Heart left ventricle (tissue), 16 donors: ENCODE measurements at regions not wholly inside any gene's neighbourhood (a gene's known extent, or its start where the extent isn't known, plus 50 kb on each side); places are given as distances from the start of the nearest gene placed in this dataset.

Source experiments
- ATAC-seq, 4 donors: fragments of 200-7000 bp; cut with Tn5 transposase; one replicate each; pipeline ENCODE4 v1.9.1; 2020 to 2022; ENCODE audit warnings: moderate library complexity in 4 of 4, mild to moderate bottlenecking in 3 of 4, moderate number of reproducible peaks in 1 of 4
- DNase-seq, 5 donors: peaks; one replicate each; pipeline ENCODE4 v3.0.0-alpha.2; 2020
- H3K27ac ChIP-seq, 12 donors: fragments of 200-600 bp; sonication (generic) in 4 of 12; one replicate each; pipeline versions ENCODE4 v1.5.0 to v1.8.0; 2016 to 2022; ENCODE audit warnings: mild to moderate bottlenecking in 2 of 12
- H3K27me3 ChIP-seq, 9 donors: fragments of 200-600 bp; sonication (generic) in 2 of 9; one replicate each; pipeline versions ENCODE4 v1.5.1 to v1.8.0; 2016 to 2022; ENCODE audit warnings: mild to moderate bottlenecking in 3 of 9
- H3K36me3 ChIP-seq, 9 donors: fragments of 200-600 bp; sonication (generic) in 2 of 9; one replicate each; pipeline versions ENCODE4 v1.5.0 to v1.8.0; 2018 to 2022; ENCODE audit warnings: mild to moderate bottlenecking in 2 of 9
- H3K4me1 ChIP-seq, 12 donors: fragments of 200-600 bp; sonication (generic) in 4 of 12; one replicate each; pipeline versions ENCODE4 v1.5.0 to v1.8.0; 2016 to 2022; ENCODE audit warnings: mild to moderate bottlenecking in 3 of 12
- H3K4me3 ChIP-seq, 12 donors: fragments of 200-600 bp; sonication (generic) in 4 of 12; one replicate each; pipeline versions ENCODE4 v1.5.0 to v1.8.0; 2017 to 2022; ENCODE audit warnings: mild to moderate bottlenecking in 9 of 12, moderate library complexity in 4 of 12
- H3K9me3 ChIP-seq, 12 donors: fragments of 200-600 bp; sonication (generic) in 4 of 12; one replicate each; pipeline versions ENCODE4 v1.5.0 to v1.8.0; 2016 to 2022; ENCODE audit warnings: mild to moderate bottlenecking in 1 of 12
- CTCF ChIP-seq, 12 donors: fragments of 200-600 bp; sonication (generic) in 4 of 12; IDR thresholded peaks; one replicate each; pipeline versions ENCODE4 v1.5.0 to v1.8.0; 2018 to 2022; ENCODE audit warnings: antibody characterized with exemption in 12 of 12, mild to moderate bottlenecking in 5 of 12
- POLR2A ChIP-seq, 2 donors: fragments of 450-650 bp; IDR thresholded peaks; one replicate each; pipeline ENCODE4 v1.6.1; 2017; ENCODE audit warnings: antibody characterized with exemption in 2 of 2, mild to moderate bottlenecking in 2 of 2, moderate library complexity in 2 of 2
- WGBS, 4 donors: extraction: QIAGEN DNeasy Blood & Tissue Kit in 2 of 4; methylation state at CpG; one replicate each; pipeline versions ENCODE4 v1.1.5 to v1.1.7; 2013 to 2018; 5-methylcytosine and 5-hydroxymethylcytosine counted together
- intact Hi-C, 10 donors: fragments of 100-400 bp; cut with DNase I; formaldehyde crosslinking; loops; one replicate each; pipeline versions ENCODE4 v1.11.1 to v1.14.2; 2022
- donor health status: ischemic (EF 13 %, LVEDD 7.1; RV severe dilation, severe dysfunction).
- donor health status: healthy with polysubstance abuse.
- donor health status: DM: no; HTN: yes; CAD: no.
- donor health status: DM: no; HTN: no; CAD: no.
- donor health status: ischemic (EF 25% LVEDD 6.9; RV normal size, moderate dysfunction).
- donor health status: ischemic (EF 25% LVEDD 5.7; RV mildly dilated, moderate dysfunction).
- donor health status: healthy.
- donor health status: DM: yes; HTN: yes; CAD: no.
- donor health status: ischemic (EF 35%, LVEDD 5.7; RV mildly dilated, moderate dysfunction).
- donor health status: nonischemic (EF 11% LVEDD 7.7; RV severe dilation, severe dysfunction).
- donor health status: DM: yes; HTN: yes; CAD: no.
- donor health status: PGD.
- donor health status: ischemic (EF 29% LVEDD 5.4; RV normal size, mild dysfunction).
- donor health status: nonischemic (EF 23%, LVEDD 6.1; RV moderate dilation, normal function).

DNA sequence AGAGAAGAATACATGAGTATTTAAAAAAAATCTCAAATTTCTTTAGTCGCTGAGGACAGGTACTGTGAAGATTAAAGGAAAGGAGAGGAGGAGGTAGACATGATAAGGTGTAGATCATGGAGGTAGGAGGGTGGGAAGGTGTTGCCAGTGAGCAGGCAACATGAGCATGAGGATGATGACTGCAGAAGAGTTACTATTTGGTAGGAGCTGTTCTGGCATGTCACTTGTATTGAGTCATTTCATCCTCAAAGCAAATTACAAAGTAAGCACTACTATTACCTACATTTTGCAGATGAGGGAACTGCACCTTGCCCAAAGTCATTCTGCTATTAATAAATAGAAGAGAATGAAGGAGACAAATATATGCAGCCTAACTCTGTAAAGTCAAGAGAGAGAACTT is 435.8 kb upstream of the KLF12 start:
- no peaks in the 10 kb centered on the region for H3K9me3 ChIP-seq
- ATAC-seq: no peak
- H3K27me3 ChIP-seq: no peaks in the 10 kb centered on the region
- DNase-seq: no peak
- WGBS, 4 donors: 90 to 95% (median 92%) methylated on average over 1 of the region's 1 CpG
- no peak overlapping the region for H3K4me3 ChIP-seq
- TF ChIP-seq CTCF (IDR thresholded peaks at IDR 0.05): no peak
- TF ChIP-seq POLR2A (IDR thresholded peaks at IDR 0.05): no peak
- intact Hi-C loops: loop anchor here in 5 of 10 donors (5.0 to 10.0 kb wide), 4 partner anchors 435 to 815 kb away; partner anchors contain the start of gene KLF12 (in 2 of the 5)
- H3K36me3 ChIP-seq: no peaks in the 10 kb centered on the region
- peaks cover 0 to 4% (median 2%) of the 10 kb centered on the region in 12 donors for H3K4me1 ChIP-seq
- H3K27ac ChIP-seq: no peak overlapping the region

- no peak overlapping the region for H3K27ac ChIP-seq
- 0 to 3% (median 1%) methylated on average over 1 of the region's 1 CpG for WGBS, 4 donors
- intact Hi-C loops: no loop called here
These were observed 435.0 kb upstream of the KLF12 start for GRCh38 chr13:74569251-74569650.

GRCh38 chr13:74567485-74567884 is 433.3 kb upstream of the KLF12 start:
- no peaks in the 10 kb centered on the region for H3K27me3 ChIP-seq
- H3K4me3 ChIP-seq: no peak overlapping the region
- intact Hi-C loops: no loop called here
- H3K4me1 ChIP-seq: no peaks in the 10 kb centered on the region
- no peaks in the 10 kb centered on the region for H3K9me3 ChIP-seq
- DNase-seq (no peak), ATAC-seq (no peak)
- WGBS, 4 donors: 71 to 75% (median 72%) methylated on average over 3 of the region's 3 CpGs
- TF ChIP-seq POLR2A (IDR thresholded peaks at IDR 0.05): no peak
- TF ChIP-seq CTCF (IDR thresholded peaks at IDR 0.05): no peak
- H3K36me3 ChIP-seq: no peaks in the 10 kb centered on the region
- H3K27ac ChIP-seq: no peak overlapping the region

More at GRCh38 chr13:74569251-74569650, 435.0 kb upstream of the KLF12 start:
- no peak for TF ChIP-seq CTCF (IDR thresholded peaks at IDR 0.05)
- no peak for TF ChIP-seq POLR2A (IDR thresholded peaks at IDR 0.05)
- DNase-seq: no peak
- no peaks in the 10 kb centered on the region for H3K4me1 ChIP-seq
- no peaks in the 10 kb centered on the region for H3K36me3 ChIP-seq
- no peak for ATAC-seq
- H3K9me3 ChIP-seq: no peaks in the 10 kb centered on the region
- H3K27me3 ChIP-seq: no peaks in the 10 kb centered on the region
- H3K4me3 ChIP-seq: no peak overlapping the region

- no peak for ATAC-seq
- intact Hi-C loops: no loop called here
- 85 to 100% (median 97%) methylated on average over 1 of the region's 1 CpG for WGBS, 4 donors
These were observed 428.2 kb upstream of the KLF12 start for GRCh38 chr13:74562381-74562780.

More at GRCh38 chr13:74562381-74562780, 428.2 kb upstream of the KLF12 start:
- H3K36me3 ChIP-seq: no peaks in the 10 kb centered on the region
- H3K9me3 ChIP-seq: no peaks in the 10 kb centered on the region
- TF ChIP-seq POLR2A (IDR thresholded peaks at IDR 0.05) (no peak), CTCF (IDR thresholded peaks at IDR 0.05) (no peak)
- H3K4me1 ChIP-seq: no peaks in the 10 kb centered on the region
- no peak overlapping the region for H3K4me3 ChIP-seq
- H3K27ac ChIP-seq: no peak overlapping the region
- no peaks in the 10 kb centered on the region for H3K27me3 ChIP-seq
- no peak for DNase-seq
